Stimulated activated CD8-positive, alpha-beta memory T cell treated with anti-CD3 and anti-CD28 coated beads, Interleukin-15, amount 100 ng/mL, for 1 hour (primary cell): ENCODE measurements at regions not wholly inside any gene's neighbourhood (a gene's known extent, or its start where the extent isn't known, plus 50 kb on each side); places are given as distances from the start of the nearest gene placed in this dataset.

Experiments used
- DNase-seq: peaks from one replicate; pipeline ENCODE4 v3.0.0-alpha.2; 2020; ENCODE audit warnings: low read depth

DNA sequence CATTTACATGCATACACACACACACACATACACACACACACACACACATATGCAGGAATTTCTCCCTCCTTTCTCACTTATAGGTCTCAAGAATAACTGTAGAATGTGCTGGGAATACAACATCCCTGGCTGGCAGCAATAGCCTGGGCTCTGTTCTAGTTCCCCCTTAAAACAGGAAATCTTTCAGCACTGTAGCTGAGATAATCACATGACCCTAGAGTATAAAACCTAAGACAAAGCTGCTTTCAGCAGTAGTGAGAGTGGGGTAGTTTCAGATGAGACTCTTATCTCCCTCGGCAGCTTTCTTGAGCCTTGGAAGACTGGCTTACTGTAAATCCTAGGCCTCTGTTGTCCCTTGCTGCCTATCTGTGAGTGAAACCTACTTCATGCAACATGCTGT lies 137.4 kb upstream of the AKR1E2 start:
- no peak for DNase-seq

DNA sequence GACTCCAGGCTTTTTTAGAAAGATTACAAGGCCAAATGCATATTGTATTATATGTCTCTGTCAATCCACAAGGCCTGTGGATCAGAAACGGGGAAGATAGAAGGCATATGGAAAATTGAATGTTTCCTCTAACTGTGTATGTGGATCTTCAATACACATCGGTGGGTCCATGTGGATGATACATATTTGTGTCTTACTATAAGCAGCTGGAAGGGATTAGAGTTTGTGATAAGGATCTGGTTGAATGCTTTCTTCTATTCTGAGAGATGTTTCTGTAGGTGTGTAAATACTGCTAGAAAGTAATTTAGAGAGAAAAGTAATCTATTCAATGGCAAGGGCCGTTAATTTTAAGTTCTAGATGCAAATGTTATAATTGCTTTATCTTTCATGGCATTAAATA lies 137.8 kb upstream of the AKR1E2 start:
- no peak for DNase-seq

DNA sequence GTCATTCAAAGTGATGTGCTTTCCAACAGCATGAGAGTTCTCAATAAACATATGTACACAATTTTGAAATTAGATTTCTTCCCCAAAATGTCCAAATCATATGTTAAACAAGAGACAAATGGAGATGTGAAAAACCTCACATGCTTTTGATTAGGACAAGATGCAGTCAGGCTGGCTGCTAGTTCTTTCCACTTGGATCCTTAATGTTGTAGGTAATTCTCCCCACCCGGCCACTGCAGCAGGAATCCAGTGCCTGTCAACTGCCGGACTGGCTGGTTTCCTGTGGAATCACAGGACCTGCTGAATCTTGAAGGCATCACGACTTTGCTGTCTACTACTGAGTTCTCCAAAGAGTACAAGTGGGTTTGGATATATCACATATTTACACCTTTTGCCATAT lies 138.6 kb upstream of the AKR1E2 start:
- DNase-seq: no peak

DNA sequence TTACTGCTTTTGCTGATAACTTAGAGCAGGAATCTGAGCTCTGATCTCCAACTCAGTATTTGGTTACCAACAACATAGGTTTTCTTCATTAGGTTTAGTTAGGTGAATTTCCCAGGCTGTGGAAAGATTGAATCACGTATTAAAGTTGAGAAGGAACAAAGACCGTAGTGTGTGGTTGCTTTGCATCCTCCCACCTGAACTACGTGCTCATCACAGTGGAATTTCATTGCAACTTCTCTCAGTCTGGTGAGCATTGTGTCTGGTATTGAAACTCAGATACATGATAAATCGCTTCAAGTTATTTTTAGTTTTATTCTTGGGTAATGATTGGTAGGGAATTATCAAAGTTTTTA lies 139.4 kb upstream of the AKR1E2 start:
- no peak for DNase-seq

DNA sequence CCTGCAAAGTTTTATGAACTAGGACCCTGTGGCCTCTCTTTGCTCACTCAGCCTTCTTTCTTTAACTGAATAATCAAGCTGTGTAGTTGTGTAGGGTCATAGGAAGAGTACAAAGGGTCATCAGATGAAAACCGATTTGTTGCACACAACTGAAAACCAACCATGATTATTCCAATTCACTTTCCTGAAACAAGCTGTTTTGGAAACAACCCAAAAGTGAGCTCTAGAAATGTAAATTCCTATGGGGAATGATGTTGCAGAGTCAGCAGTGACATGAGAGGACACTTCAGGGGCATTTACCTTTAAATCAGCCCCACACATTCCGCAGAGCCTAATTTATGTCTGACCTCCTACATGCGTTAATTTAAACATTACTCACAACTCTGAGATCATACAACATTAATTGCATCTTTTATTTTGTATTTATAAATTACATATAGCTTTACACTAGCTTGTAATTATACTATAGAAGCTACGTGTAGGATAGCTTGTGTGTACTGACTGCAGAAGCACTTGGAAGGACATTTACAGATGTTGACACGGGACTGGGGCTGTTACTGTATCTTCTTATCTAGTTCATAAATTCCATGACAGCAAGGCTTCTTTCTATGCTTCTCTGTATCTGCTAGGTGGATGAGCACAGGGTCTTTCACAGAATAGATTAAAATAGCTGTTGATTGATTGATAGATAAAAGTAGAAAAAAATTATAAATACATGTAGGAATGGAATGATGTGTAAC lies 139.9 kb upstream of the AKR1E2 start:
- DNase-seq: no peak

DNA sequence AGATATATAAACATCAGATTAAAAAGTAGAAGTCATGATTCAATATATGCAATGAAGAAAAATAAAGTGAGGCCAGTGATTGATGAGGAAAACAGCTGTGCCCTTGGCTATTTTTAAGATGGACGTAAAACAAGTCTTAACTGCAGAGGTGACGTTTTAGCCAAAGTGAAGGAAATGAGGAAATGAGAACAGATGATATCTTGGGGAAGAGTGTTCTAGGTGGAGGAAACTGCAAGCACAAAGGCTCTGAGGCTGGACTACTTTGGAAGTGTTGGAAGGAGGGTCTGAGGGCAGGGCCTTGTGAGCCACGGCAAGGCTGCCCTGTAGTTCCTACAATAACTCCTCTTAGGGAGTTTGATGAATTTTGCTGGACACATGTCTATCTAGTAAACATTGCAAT lies 140.5 kb upstream of the AKR1E2 start:
- DNase-seq: no peak

DNA sequence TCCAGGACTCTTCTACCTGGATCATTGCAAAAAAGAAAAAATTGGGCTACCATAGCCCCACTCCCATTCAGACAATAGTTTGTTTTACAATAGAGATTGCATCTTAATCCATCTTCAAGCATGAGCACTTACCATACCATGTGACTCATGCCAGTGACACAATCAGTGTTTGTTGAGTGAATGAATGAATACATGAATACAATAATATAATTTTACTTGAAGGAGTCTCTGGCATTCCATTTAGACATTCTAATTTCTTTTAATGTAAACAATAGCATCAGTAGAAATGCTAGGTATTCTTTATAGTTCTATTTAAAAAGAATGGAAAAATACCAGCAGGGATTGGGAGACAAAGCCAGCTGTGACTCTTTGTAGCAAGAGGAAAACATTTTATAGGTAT lies 141.6 kb upstream of the AKR1E2 start:
- no peak for DNase-seq

DNA sequence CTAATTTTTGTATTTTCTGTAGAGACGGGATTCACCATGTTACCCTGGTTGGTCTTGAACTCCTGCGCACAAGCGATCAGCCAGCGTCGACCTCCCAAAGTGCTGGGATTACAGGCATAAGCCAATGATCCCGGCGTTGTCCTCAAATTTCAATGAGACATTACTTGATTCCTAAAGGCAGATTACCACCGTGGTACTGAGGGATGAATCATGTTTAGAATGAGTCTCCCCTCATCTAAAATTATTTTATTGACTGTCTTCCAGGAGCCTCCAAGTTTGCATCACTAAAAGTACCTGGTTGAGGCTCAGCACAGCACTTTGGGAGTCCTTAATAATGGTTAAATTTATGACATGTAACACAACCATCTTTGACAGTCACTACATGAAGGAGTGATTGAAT lies 142.2 kb upstream of the AKR1E2 start:
- no peak for DNase-seq

DNA sequence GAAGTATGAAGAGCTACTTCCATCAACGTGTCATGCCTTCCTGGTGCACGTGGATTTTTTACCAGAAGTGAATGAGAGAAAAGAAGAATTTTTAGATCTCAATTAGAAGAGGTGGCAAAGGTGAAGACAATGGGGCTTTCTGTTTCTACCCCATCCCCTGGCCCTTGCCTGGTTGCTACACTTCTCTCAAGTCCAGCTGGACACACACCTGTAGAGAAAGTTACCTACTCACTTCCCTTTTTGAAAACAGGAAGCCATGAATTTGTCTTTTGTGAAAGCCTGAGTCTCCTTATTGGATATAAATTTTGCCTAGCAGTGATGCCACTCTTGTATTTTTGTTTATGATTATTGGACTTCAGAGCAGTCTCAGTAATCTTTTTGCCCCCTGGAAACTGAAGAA lies 142.9 kb upstream of the AKR1E2 start:
- DNase-seq: no peak

DNA sequence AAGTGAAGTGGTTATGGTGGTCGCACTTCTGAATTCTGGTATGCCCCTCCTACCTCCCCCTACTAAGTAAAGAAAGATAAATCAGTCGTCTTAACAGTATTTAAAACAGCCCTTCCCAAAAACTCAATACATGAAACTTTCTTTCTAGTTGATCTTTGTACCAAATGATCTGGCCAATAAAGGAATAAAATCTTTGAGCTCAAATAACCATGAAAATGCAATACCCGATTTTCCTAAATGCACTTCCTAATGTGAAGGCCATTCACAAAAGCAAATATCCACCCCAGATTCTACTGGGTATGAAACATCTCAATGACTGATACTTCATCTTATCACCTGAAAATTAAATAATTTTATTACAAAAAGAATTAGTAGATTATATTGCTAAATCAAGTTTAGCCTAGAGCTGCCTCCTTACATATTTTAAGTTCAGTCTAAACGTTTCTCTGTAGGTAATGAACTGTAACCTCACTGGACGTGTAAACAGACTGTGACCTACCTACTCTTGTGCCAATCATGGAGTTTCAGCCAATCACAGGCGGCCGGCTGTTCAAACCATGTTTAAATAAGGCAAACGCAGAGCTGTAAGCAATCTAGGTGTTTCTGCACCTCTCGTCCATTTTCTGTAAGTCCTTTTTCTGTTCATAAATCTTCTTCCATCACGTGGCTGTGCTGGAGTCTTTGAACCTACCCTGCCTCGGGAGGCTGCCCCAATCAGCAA lies 146.9 kb upstream of the AKR1E2 start:
- DNase-seq: no peak

DNA sequence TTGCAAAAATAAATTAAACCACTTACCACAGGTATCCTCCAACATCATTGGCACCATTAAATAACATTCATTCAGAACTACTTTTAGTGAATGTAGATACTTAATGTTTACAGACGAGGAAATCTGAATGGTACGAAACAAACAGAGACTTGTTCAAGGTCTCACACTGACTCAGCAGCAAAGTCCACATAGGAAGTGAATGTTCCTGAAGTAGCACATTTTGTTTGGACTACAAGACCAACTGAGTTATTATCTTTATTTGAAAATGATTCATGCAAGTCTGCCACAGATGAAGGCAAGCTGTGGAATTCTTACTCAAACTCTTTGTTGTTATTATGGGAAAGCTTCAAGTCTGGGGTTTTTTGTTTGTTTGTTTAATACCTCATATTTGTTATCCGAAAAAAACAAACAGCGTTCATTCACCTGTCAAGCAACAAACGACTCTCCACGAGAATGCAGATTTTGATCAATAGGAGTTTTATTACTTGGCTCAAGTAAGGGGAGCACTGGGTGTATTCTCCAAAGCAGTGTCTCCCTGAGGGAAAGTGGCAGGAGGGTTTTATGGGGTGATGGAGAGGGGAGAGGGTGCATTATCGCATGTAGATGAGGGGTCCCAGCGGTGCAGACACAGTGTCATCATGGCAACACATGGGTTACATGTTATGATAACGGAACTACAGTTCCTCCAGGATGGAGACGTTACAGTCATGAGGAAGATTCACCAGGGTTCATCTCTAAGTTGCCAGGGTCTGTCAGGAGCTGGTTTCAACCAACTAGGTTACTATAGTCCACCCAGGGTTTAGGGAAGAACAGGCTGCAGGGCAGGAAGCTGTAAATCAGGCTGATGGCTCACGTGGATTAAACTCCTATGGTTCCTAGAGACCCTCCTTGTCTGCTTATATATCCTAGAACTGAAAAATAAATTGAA lies 147.7 kb upstream of the AKR1E2 start:
- DNase-seq: no peak

DNA sequence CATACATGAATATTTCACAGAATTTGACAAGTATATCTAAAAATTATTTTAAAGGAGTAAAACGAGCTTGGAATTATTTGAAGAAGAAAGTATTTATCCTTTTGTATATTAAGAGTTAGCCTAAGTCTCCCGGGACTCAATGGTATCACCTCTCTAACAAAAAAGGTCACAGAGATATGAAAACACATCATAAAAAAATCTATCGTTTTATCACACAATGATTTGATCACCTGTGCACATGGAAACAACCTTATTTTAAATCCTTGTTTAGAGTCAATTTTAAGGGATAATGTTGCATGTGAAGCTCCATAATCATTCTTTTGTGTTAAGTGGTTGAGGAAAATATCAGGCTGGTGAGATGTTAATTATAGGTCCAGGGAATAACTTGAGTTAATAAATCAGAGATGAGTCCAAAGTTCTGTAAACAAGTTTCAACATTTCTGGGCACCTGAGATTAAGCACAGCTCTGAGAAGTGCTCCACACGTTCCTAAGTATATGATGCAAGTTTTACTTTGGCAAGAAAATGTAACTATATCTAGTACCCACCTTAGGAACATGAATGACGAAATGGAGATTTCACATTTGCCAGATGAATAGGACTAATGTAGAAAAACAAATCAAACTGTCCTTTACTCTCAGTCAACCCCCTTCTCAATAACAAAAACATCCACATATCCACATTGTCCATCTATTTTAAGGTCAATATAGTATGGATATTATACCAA lies 148.5 kb upstream of the AKR1E2 start:
- DNase-seq: no peak

DNA sequence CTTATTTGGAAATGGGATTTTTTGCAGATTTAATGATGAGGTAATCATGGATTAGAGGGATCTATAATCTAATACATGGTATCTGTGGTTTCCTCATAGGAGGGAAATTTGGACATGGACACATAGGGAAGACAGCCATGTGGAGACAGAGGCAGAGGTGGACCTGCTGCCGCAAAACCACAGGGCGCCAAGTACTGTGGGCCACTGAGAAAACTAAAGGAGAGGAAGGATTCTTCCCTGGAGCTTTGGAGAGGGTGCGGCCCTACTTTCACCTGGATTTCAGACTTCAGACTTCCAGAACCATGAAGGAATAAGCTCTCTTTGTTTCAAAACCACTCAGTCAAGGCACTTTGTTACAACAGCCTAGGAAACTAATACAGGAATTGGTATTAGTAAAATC lies 149.4 kb upstream of the AKR1E2 start:
- no peak for DNase-seq

DNA sequence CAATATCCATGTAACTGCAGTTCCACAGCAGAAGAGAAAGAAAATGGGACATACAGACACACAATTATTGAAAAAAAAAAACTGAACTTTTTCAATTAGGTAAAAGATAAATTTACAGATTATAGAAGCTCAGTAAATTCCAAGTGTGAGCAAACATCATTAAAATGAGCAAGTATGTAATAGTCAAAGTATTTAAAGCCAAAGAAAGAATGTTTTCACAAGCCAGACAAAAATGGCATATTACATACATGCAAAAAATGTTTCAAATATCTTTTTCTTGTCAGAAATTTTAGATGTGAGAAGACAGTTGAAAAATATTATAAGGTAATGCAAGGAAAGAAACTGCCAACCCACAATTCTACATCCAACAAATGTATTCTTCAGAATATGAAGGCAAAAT lies 150.2 kb upstream of the AKR1E2 start:
- no peak for DNase-seq

DNA sequence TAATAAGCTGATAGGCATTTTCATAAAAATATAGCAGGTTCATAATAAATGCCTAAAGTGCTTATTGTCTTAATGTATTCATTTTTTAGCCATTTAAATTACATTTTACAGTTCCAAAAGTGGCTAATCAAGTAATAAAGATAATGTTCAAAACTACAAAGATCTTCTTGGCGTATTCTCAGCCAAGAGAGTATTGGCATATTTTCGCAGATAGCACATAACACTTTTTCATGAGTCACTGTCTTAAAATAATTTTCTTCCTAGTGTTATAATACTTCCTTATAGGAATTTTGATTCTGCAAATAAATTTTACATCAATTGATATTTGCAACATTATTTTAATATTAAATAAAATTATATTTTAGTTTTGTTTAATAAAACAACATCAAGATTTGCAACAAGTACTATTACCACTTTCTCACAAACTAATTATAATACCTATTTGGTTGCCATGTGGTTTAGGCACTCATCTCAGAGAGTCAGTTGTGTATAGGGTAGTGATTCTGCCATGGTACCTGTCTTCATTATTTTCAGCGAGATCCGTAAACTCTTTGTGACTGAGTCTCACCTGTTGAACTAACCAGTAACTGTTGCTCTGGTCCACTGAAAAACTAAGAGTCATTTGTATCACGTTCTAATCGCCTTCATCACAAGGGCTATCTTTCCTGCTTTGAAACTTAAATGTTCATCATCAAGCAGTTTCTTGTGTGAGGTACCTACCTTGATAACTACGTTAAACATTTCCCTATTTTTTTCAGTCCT lies 152.5 kb upstream of the AKR1E2 start:
- DNase-seq: no peak

DNA sequence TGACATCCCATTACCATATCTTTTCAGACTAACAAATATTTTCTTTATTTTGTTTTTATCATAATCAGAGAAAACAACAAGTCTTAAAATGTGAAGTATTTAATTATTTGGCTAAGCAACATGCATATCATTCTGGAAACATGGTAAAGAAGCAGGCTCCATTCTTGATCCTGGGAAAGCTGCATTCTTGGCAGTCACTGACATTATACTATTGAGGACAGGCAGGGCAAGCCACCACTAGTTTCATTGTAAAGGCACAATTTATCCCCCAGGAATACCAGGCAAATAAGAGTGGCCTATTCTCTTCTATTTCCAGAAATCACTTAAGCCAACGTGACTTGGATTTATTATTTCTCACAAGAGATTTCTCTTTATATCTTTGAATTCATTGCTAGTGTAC lies 153.8 kb upstream of the AKR1E2 start:
- no peak for DNase-seq

DNA sequence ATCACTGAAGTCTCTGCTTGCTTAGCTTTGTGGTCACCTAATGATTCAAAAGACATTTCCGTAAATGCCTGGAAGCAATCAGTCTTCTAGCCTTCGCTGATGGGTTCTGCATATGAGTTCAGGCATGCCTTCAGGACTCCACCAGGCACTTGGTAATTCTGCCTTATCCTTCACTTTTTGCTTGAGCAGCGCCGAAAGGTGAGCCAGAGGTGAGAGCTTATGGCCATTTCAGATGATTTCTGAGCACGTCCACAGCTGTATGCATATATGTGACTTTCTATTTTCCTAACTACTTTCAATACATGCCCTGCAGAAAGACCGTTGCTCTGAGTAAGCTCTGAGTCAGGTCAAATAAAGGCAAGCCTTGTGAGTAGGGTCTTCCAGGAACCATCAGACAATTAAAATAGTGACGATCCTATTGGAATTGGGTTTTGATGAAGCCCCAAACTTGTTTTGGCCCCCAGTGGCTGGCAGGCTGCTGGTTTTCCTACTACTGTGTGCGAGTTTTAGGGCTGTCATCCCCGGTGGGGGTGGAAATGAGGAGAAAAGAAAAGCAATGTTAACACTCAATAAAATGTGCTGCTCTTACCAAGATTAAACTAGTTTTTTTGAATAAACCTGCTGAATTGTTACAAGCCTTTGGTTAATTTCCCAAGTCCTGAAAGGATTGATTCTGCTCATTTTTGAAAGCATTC lies 154.4 kb upstream of the AKR1E2 start:
- DNase-seq: no peak

DNA sequence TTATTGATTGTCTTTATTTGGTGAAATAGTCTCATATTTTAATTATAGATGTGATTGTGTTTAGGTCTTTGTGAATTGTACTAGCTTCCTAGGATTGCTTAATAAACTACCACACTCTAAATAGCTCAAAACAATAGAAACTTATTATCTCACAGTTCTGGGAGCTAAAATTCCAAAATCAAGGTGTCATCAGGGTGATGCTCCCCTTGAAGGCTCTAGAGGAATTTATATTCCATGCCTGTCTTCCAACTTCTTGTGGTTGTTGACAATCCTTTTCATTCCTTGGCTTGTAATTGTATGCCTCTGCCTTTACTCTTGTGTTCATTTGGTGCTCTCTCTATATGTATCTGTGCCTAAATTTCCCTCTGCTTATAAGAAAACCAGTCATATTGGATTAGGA lies 155.3 kb upstream of the AKR1E2 start:
- DNase-seq: no peak

DNA sequence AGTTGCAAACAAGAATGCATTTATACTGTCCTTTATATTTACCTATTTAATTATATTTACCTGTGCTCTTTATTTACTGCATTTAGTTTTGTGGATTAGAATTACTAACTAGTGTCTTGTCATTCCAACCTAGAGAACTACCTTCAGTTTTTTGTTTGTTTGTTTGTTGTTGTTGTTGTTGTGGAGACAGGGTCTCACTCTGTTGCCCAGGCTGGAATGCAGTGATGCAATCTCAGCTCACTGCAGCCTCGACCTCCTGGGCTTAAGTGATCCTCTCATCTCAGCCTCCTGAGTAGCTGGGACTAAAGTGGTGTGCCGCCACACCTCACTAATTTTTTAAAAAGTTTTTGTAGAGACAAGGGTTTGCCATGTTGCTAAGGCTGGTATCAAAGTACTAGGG lies 156.4 kb upstream of the AKR1E2 start:
- DNase-seq: no peak

DNA sequence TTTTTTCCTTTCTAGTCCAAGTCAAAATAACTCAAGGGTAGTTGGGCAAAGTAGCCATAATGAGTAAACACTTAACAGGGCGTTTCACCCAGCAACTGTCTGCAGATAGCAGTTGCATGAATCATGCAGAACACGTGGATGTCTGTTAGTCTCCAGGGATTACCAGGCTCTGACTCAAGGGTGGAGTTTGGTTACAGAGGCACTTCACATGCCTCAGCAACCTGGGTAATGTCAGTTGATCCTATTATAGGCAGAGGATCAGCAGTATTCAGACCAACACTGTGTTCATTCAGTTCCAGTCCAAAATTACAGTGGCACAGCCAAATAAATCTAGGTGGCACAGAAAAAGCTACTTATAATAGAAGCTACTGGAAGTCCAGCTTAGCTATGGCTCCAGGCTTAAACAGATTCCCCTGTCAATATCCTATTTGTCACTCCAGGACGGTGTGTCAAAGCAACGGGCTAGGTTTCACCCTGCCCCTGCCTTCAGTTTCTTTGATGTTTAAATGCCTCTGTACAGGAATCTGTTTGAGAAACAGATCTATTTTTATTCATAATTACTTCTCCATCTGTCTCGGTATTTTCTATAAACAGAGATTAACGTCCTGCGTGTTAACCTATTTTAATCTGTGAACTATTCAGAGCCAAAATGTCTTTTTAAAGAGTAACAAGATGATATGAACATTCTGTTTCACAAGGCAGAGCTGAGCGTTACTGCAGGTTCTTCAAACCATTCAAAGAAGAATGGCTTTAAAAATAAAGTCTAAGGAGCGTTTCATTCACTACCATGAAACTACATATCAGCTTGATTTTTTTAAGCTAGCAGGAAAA lies 162.6 kb upstream of the AKR1E2 start:
- DNase-seq: no peak
